Fibroblast of lung (primary cell): ENCODE measurements at regions not wholly inside any gene's neighbourhood (a gene's known extent, or its start where the extent isn't known, plus 50 kb on each side); places are given as distances from the start of the nearest gene placed in this dataset.

Experiments used
- DNase-seq, 2 donors: peaks; one replicate each; pipeline versions ENCODE4 v3.0.0 to v3.0.0-alpha.2; 2010; ENCODE audit warnings: low read depth in 2 of 2
- H2AFZ ChIP-seq: 2 replicates; pipeline ENCODE4 v1.5.1; 2012; ENCODE audit warnings: low read length, control low read depth, inconsistent platforms
- H3K27ac ChIP-seq: 2 replicates; pipeline ENCODE4 v1.5.1; 2011; ENCODE audit warnings: low read length, control low read depth; ENCODE audit not compliant: insufficient read depth
- H3K27me3 ChIP-seq: 2 replicates; pipeline ENCODE4 v1.5.1; 2011; ENCODE audit warnings: mild to moderate bottlenecking, low read length; ENCODE audit not compliant: control insufficient read depth, insufficient read depth
- H3K36me3 ChIP-seq: 2 replicates; pipeline ENCODE4 v1.5.1; 2011; ENCODE audit warnings: low read length; ENCODE audit not compliant: control insufficient read depth, insufficient read depth
- H3K4me1 ChIP-seq: 2 replicates; pipeline ENCODE4 v1.5.1; 2011; ENCODE audit warnings: low read length; ENCODE audit not compliant: control insufficient read depth, insufficient read depth; ENCODE audit errors: extremely low read depth
- H3K4me2 ChIP-seq: 2 replicates; pipeline ENCODE4 v1.5.1; 2011; ENCODE audit warnings: low read length, control low read depth; ENCODE audit not compliant: insufficient read depth; ENCODE audit errors: extremely low read depth
- H3K4me3 ChIP-seq, 4 experiments: fragments of 200-600 bp in 1 of 4; sonication (generic) in 1 of 4; replicated peaks in 1 of 4; 2 replicates each; pipeline ENCODE4 v1.5.1; 2011 to 2016; ENCODE audit warnings: low read length in 4 of 4, low read depth in 3 of 4, mild to moderate bottlenecking in 3 of 4, control low read depth in 2 of 4, inconsistent platforms in 1 of 4, mixed read lengths in 1 of 4; ENCODE audit not compliant: insufficient read depth in 1 of 4; ENCODE audit errors: control extremely low read depth in 1 of 4
- H3K79me2 ChIP-seq: 2 replicates; pipeline ENCODE4 v1.5.1; 2012; ENCODE audit warnings: mild to moderate bottlenecking, low read length, inconsistent platforms; ENCODE audit not compliant: control insufficient read depth, insufficient read depth
- H3K9ac ChIP-seq: 2 replicates; pipeline ENCODE4 v1.5.1; 2011; ENCODE audit warnings: mild to moderate bottlenecking, low read length, control low read depth; ENCODE audit not compliant: insufficient read depth
- H3K9me3 ChIP-seq: 2 replicates; pipeline ENCODE4 v1.5.1; 2012; ENCODE audit warnings: low read depth, low read length; ENCODE audit not compliant: control insufficient read depth, insufficient read depth
- H4K20me1 ChIP-seq: 2 replicates; pipeline ENCODE4 v1.5.1; 2011; ENCODE audit warnings: low read length; ENCODE audit not compliant: control insufficient read depth, insufficient read depth; ENCODE audit errors: extremely low read depth
- CTCF ChIP-seq, 2 donors: IDR thresholded peaks in 1 of 2; conservative IDR thresholded peaks in 1 of 2; 1 replicate in 1 of 2; 2 replicates in 1 of 2; pipeline ENCODE4 v1.5.1; 2011 to 2012; ENCODE audit warnings: low read length in 2 of 2, control low read depth in 1 of 2, inconsistent platforms in 1 of 2, low read depth in 1 of 2, mild to moderate bottlenecking in 1 of 2
- EZH2 ChIP-seq: IDR thresholded peaks from 2 replicates; pipeline ENCODE4 v1.5.1; 2012; ENCODE audit warnings: low read length, control low read depth, mild to moderate bottlenecking; ENCODE audit errors: missing control alignments

DNA sequence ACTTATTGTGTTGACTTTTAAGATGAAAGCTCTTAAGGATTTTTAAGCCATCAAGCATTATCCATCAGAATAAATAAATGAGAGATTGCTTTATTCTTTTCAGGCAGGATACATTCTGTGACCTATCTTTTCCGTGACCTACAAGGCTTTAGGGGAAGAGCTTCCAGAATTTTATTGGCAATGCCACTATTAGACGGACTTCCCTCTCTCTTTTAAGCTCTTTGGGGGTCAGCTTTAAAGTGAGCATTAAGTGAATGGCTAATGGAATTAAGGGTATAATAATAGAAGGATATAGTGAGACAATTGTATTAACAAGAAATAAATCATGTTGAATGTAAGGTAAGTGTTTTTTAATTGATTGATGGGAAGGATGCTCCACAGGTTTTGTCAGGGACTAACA is 273.7 kb downstream of the GPAT3 start:
- Histone ChIP-seq H3K4me3 (no peak overlapping the region), H3K27me3 (no peaks in the 10 kb centered on the region), H3K4me2 (no peak overlapping the region), H3K9ac (no peak overlapping the region), H3K4me1 (no peaks in the 10 kb centered on the region), H3K27ac (no peak overlapping the region), H3K36me3 (no peaks in the 10 kb centered on the region), H4K20me1 (no peaks in the 10 kb centered on the region), H2AFZ (no peak overlapping the region), H3K79me2 (no peaks in the 10 kb centered on the region), H3K9me3 (no peaks in the 10 kb centered on the region)
- TF ChIP-seq CTCF (conservative IDR thresholded peaks at IDR 0.05 in 1 of 2, IDR thresholded peaks at IDR 0.05 in 1 of 2; ENCODE audit: low read depth in 1 of 2, low read length in 2 of 2), result no peak
- no peak for TF ChIP-seq EZH2
- no peak for DNase-seq

DNA sequence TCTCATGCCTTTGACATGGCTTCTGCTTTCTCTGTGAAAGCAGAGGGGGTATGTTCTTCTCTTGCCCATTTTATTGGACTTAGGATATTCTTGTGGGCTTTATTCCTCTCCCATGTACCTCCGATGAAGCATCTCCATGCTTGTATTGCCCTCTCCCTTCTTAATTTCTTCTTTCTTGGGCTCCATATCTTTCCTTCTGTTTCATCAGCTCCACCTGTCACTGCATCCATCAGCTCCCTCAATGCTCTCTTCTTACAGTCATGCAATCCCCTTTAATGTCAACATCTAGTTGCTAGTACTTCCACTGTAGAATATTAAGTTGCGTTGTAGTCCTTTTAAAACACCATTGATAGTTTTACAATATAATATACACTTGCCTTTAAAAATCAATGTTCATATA is 257.6 kb downstream of the GPAT3 start:
- H3K9me3 ChIP-seq, result no peaks in the 10 kb centered on the region
- no peak overlapping the region for H2AFZ ChIP-seq
- H3K4me1 ChIP-seq, result no peaks in the 10 kb centered on the region
- H3K4me2 ChIP-seq, result no peak overlapping the region
- no peaks in the 10 kb centered on the region for H3K79me2 ChIP-seq
- no peak overlapping the region for H3K9ac ChIP-seq
- TF ChIP-seq CTCF (conservative IDR thresholded peaks at IDR 0.05 in 1 of 2, IDR thresholded peaks at IDR 0.05 in 1 of 2; ENCODE audit: low read depth in 1 of 2, low read length in 2 of 2) (no peak), EZH2 (no peak)
- H3K4me3 ChIP-seq, result no peak overlapping the region
- no peaks in the 10 kb centered on the region for H4K20me1 ChIP-seq
- H3K27me3 ChIP-seq, result no peaks in the 10 kb centered on the region
- no peak for DNase-seq
- no peaks in the 10 kb centered on the region for H3K36me3 ChIP-seq
- H3K27ac ChIP-seq, result no peak overlapping the region

GRCh38 chr4:83785891-83786290 is 250.0 kb downstream of the GPAT3 start:
- H3K9me3 ChIP-seq, result no peaks in the 10 kb centered on the region
- no peaks in the 10 kb centered on the region for H3K4me1 ChIP-seq
- no peaks in the 10 kb centered on the region for H4K20me1 ChIP-seq
- no peaks in the 10 kb centered on the region for H3K27me3 ChIP-seq
- no peak overlapping the region for H3K4me2 ChIP-seq
- no peaks in the 10 kb centered on the region for H3K79me2 ChIP-seq
- no peaks in the 10 kb centered on the region for H3K36me3 ChIP-seq
- no peak overlapping the region for H2AFZ ChIP-seq
- DNase-seq, result no peak
- no peak overlapping the region for H3K27ac ChIP-seq
- H3K4me3 ChIP-seq, result no peak overlapping the region
- no peak for TF ChIP-seq EZH2
- no peak for TF ChIP-seq CTCF (conservative IDR thresholded peaks at IDR 0.05 in 1 of 2, IDR thresholded peaks at IDR 0.05 in 1 of 2; ENCODE audit: low read depth in 1 of 2, low read length in 2 of 2)
- no peak overlapping the region for H3K9ac ChIP-seq
